Endothelial cell of hepatic sinusoid (primary cell): ENCODE measurements at regions not wholly inside any gene's neighbourhood (a gene's known extent, or its start where the extent isn't known, plus 50 kb on each side); places are given as distances from the start of the nearest gene placed in this dataset.

ENCODE experiments used
- in situ Hi-C: cut with HindIII; loops from 2 replicates; pipeline ENCODE4 v1.10.0; 2017; ENCODE audit warnings: low sequenced_read_pairs

- in situ Hi-C loops, result loop anchor here (5.0 kb wide), 1 partner anchor 46 kb away; no protein-coding TSS in a partner anchor
Measured at GRCh38 chr18:78595924-78596573, 383.6 kb upstream of the SALL3 start.

GRCh38 chr18:78596794-78597345, 382.7 kb upstream of the SALL3 start:
- in situ Hi-C loops, result loop anchor here (5.0 kb wide), 1 partner anchor 45 kb away; no protein-coding TSS in a partner anchor

DNA sequence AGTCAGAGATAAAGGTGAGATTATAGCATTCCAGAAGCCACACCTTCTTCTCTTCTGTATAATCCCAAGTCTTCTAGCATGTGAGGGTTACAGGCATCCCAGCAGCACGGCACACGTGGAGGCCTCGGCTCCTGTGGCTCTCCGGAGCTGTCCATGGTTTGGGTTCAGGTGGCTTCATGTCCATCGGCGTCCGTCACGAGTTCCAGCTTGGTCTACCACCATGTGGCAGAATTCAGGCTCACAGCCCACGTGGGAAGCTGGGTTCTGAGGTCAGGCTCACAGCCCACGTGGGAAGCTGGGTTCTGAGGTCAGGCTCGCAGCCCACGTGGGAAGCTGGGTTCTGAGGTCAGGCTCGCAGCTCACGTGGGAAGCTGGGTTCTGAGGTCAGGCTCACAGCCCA, 378.3 kb upstream of the SALL3 start:
- in situ Hi-C loops, result no loop called here

- in situ Hi-C loops, result no loop called here
Measured at GRCh38 chr18:78601923-78602322, 377.7 kb upstream of the SALL3 start.

DNA sequence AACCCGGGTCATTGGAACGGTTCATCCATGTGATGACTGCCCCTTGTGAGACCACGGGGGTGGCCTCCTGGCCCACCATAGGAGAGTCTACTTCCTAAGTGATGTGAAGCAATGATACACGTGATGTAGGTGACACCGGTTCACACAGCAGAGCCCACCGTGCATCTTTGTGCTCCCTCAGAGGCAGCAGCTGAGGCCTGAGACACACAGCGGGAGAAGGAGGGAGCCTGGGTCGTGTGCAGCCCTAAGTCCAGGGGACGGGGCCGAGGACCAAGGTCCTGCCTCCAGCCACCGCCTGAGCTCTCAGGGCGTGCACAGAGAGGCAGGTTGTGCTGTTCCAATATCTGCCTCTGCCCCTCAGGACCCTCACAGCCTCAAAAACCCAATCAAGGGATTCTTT, 377.2 kb upstream of the SALL3 start:
- in situ Hi-C loops, result no loop called here

GRCh38 chr18:78603102-78603983, 376.3 kb upstream of the SALL3 start:
- in situ Hi-C loops, result no loop called here

DNA sequence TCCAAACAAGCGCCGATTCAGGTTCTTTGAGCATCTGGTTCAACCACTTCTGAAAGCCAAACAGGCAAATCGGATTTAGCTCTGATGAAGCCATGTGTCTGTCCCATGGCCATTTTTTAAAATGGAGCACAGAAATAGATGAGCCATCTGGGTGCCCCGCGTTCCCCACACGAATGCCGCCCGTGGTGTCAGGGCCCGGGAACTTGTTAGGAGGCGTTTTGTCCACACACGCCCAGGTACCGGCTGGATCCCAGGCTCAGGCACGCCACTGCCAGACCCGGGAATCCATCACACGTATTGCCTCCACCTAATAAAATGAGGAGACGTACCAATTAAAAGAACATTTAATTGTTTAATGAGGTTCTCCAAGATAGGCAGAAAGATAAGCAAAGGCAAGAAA, 374.4 kb upstream of the SALL3 start:
- in situ Hi-C loops, result no loop called here

GRCh38 chr18:78607221-78607620, 372.4 kb upstream of the SALL3 start:
- in situ Hi-C loops, result no loop called here

DNA sequence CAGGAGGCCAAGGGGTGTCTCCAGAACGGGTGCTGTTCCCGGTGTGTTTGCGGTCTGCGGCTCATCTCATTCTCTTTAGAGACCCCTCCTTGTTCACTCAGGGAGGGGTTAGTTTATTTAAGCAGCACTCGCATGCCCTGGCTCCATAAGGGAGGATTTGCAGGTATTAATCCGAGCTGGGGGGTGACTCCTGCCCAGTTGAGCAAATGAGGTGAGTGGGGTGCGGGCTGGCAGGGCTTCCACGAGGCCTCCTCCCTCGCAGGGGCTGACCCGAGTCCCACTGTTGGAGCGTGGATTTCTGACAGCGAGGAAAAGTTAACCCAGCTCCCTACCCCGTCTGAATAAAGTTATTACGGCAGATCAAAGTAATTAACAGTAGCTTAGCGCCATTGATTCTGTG, 371.8 kb upstream of the SALL3 start:
- in situ Hi-C loops, result no loop called here

DNA sequence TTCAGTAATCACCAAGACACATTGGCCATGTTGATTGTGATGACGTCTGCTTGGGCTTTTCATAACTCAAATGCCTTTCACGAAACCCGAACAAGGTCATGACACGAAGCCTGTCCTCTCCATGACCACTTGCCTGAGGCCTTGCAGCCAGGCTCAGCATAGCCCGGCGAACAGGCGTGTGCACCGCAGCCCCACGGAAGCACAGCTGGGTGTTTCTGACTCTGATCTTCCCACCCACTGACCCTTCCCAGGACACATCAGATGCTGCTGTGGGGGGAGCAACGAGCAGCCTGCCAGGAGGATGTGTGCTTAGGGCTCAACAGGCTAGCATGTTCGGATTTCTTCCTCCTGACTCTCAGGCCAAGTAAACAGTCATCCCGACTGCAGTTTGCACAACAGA, 369.4 kb upstream of the SALL3 start:
- in situ Hi-C loops, result no loop called here

DNA sequence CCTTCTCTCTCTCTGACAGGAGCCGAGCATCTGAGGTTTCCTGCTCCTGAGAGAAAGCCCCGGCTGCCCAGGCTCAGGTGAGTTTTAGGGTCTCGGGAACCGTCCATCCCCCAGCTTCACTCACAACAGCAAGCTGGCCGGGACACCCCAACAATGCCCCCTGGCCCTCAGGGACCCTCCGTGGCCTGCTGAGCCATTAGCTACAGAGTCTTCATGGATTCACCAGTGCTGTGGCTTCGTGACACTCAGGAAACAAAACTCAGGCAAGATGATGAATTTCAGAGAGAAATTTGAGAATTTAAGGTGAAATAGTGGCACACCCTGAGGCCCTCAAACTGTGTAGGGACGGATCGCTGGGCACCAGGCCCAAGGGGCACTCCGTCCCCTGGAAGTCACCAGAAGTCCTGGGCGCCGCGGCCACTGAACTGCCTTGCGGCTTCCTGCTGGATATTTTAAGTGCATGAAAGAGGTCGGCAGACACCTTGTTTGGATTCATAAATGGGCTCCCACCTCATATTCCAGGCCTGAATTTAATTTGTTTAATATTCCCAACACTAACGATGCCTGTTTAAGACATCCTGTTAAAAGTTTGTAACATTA, 368.3 kb upstream of the SALL3 start:
- in situ Hi-C loops, result no loop called here

- in situ Hi-C loops, result no loop called here
Measured at GRCh38 chr18:78611869-78612268, 367.7 kb upstream of the SALL3 start.

GRCh38 chr18:78612318-78612717, 367.3 kb upstream of the SALL3 start:
- in situ Hi-C loops, result no loop called here

- in situ Hi-C loops, result no loop called here
Measured at GRCh38 chr18:78612801-78613200, 366.8 kb upstream of the SALL3 start.

DNA sequence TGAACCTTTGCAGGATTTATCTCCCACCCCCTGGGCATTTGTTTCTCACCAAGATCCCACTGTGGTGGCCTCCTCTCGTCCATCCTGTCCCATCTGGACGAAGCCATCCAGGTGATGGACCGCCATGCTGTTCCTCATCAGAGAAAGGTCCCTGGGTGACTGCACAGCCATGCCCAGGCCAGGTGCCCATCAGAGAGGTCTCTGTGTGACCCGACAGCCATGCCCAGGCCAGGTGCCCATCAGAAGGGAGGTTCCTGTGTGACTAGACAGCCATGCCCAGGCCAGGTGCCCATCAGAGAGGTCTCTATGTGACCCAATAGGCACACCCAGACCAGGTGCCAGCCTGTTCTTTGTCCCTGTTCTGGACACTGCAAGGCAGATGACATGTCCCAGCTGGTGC, 360.9 kb upstream of the SALL3 start:
- in situ Hi-C loops, result no loop called here

DNA sequence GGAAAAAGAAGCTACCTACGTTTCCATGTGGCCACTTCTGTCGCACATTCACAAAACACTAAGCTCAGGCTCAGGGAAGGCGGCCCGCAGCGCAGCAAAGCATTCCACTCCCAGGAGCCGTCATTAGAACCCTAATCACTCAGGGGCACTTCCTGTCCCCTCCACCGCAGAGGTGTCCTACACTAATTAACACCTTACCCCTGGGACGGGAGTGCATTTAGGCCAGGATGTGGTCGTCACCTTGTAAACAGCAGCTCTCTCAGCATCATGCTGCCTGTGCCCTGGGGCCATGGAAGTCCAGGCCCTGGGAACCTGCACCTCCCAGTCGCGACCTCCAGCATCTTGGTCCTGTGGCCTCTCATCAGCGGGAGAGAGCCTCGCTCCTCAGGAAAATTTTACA, 359.8 kb upstream of the SALL3 start:
- in situ Hi-C loops, result no loop called here

DNA sequence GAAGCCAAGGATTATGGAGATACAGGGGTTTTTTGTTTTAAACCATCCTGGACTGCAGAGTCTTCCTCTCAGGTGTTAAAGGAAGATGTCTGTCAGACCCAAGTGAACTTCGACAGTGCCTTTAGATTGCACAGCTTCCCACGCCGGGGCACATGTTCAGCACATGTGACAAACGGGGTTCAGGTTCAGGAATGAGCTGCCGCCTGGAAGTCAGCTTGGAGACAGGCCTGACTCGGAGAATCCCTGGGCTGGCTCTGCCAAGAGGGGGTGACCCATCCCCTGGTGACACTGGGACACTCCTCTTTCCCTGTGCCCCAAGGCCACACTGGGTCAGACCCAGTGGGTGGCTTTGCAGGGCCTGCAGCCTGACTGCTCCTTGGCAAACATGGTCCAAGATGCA, 359.3 kb upstream of the SALL3 start:
- in situ Hi-C loops, result no loop called here

DNA sequence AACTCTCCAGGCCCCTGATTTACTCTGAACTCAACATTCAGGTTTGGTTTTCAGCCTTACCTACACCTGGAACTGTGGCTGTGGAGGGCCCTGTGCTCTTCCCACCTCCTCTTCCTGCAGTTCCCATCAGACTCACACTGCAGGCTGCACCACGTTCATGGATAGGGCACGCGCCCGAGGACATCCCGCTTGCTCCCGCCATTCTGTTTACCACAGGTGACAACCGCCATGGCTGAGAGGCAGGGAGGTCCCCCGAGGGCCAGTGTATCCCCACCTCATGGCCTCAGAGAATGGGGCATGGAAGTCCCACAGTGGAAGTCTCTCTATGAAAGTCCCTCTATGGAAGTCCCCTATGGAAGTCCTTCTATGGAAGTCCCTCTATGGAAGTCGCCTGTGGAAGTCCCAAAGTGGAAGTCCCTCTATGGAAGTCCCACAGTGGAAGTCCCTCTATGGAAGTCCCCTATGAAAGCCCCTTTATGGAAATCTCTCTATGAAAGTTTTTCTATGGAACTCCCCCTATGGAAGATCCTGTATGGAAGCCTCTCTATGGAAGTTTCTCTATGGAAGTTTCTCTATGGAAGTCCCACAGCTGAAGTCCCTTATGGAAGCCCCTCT, 358.4 kb upstream of the SALL3 start:
- in situ Hi-C loops, result no loop called here

- in situ Hi-C loops, result no loop called here
Measured at GRCh38 chr18:78622251-78622906, 357.2 kb upstream of the SALL3 start.

- in situ Hi-C loops, result no loop called here
Measured at GRCh38 chr18:78622907-78623541, 356.6 kb upstream of the SALL3 start.
